ENCODE measurements at regions not wholly inside any gene's neighbourhood (a gene's known extent, or its start where the extent isn't known, plus 50 kb on each side); places are given as distances from the start of the nearest gene placed in this dataset.

- no peaks in the 10 kb centered on the region for H3K4me1 ChIP-seq
- H3K36me3 ChIP-seq, result no peaks in the 10 kb centered on the region
- H3K9me3 ChIP-seq, result peaks cover 0 to 3% (median 0%) of the 10 kb centered on the region in 12 donors
- H3K4me3 ChIP-seq, result no peak overlapping the region
- peaks cover 0 to 44% (median 11%) of the 10 kb centered on the region in 9 donors for H3K27me3 ChIP-seq
- intact Hi-C loops (cut with DNase I), result no loop called here
- no peak overlapping the region for H3K27ac ChIP-seq
- WGBS, 4 donors, result 69 to 72% (median 70%) methylated on average over 7 of the region's 7 CpGs
- DNase-seq (peak in 1 of 5 donors; percentile 2), ATAC-seq (no peak)
- no peak for TF ChIP-seq POLR2A (IDR thresholded peaks at IDR 0.05)
- TF ChIP-seq CTCF (IDR thresholded peaks at IDR 0.05), result no peak
These were observed 264.7 kb downstream of the ENGASE start for GRCh38 chr17:79339321-79339720.

GRCh38 chr17:79338604-79339003, 264.0 kb downstream of the ENGASE start:
- 39 to 52% (median 50%) methylated on average over 4 of the region's 4 CpGs for WGBS, 4 donors
- no peak for TF ChIP-seq CTCF (IDR thresholded peaks at IDR 0.05)
- TF ChIP-seq POLR2A (IDR thresholded peaks at IDR 0.05), result no peak

GRCh38 chr17:79338152-79338551, 263.5 kb downstream of the ENGASE start:
- TF ChIP-seq POLR2A (IDR thresholded peaks at IDR 0.05), result no peak
- TF ChIP-seq CTCF (IDR thresholded peaks at IDR 0.05), result no peak
- 36 to 53% (median 51%) methylated on average over 7 of the region's 7 CpGs for WGBS, 4 donors
- DNase-seq (peak in 1 of 5 donors; percentile 6), ATAC-seq (no peak)
- intact Hi-C loops (cut with DNase I), result no loop called here
- Histone ChIP-seq H3K4me3 (no peak overlapping the region), H3K36me3 (no peaks in the 10 kb centered on the region), H3K27ac (no peak overlapping the region), H3K27me3 (peaks cover 0 to 46% (median 7%) of the 10 kb centered on the region in 9 donors), H3K9me3 (no peaks in the 10 kb centered on the region), H3K4me1 (no peaks in the 10 kb centered on the region)

More at GRCh38 chr17:79338604-79339003, 264.0 kb downstream of the ENGASE start:
- ATAC-seq (no peak), DNase-seq (no peak)
- H3K9me3 ChIP-seq, result no peaks in the 10 kb centered on the region
- no peaks in the 10 kb centered on the region for H3K4me1 ChIP-seq
- H3K27me3 ChIP-seq, result peaks cover 0 to 49% (median 11%) of the 10 kb centered on the region in 9 donors
- intact Hi-C loops (cut with DNase I), result no loop called here
- no peaks in the 10 kb centered on the region for H3K36me3 ChIP-seq
- H3K27ac ChIP-seq, result no peak overlapping the region
- H3K4me3 ChIP-seq, result no peak overlapping the region

GRCh38 chr17:79337053-79337452, 262.4 kb downstream of the ENGASE start:
- 62 to 74% (median 66%) methylated on average over 8 of the region's 8 CpGs for WGBS, 4 donors
- ATAC-seq (no peak), DNase-seq (peak in 1 of 5 donors; percentile 2)
- H3K36me3 ChIP-seq, result no peaks in the 10 kb centered on the region
- no peak overlapping the region for H3K27ac ChIP-seq
- no peak overlapping the region for H3K4me3 ChIP-seq
- no peaks in the 10 kb centered on the region for H3K4me1 ChIP-seq
- TF ChIP-seq CTCF (IDR thresholded peaks at IDR 0.05), result no peak
- no peak for TF ChIP-seq POLR2A (IDR thresholded peaks at IDR 0.05)
- intact Hi-C loops (cut with DNase I), result no loop called here
- no peaks in the 10 kb centered on the region for H3K9me3 ChIP-seq
- peaks cover 0 to 47% (median 3%) of the 10 kb centered on the region in 9 donors for H3K27me3 ChIP-seq
